A673 (cell line): ENCODE measurements at regions not wholly inside any gene's neighbourhood (a gene's known extent, or its start where the extent isn't known, plus 50 kb on each side); places are given as distances from the start of the nearest gene placed in this dataset.

Source experiments
- CTCF ChIP-seq: fragments of 300-800, 200-600 bp; sonication (generic); conservative IDR thresholded peaks from 2 replicates; pipeline ENCODE4 v1.5.1; 2017; ENCODE audit warnings: low read depth, mild to moderate bottlenecking, antibody characterized with exemption, low read length, moderate library complexity, mixed read lengths
- EZH2 ChIP-seq: fragments of 200-600 bp; sonication (generic); IDR thresholded peaks from 2 replicates; pipeline ENCODE4 v1.6.1; 2017; ENCODE audit warnings: borderline replicate concordance, low read depth, mild to moderate bottlenecking, mixed read lengths, antibody characterized with exemption, low read length; ENCODE audit not compliant: poor library complexity, severe bottlenecking

- TF ChIP-seq CTCF (no peak), EZH2 (no peak)
These were observed 474.3 kb downstream of the MID1IP1 start for GRCh38 chrX:39275500-39276068.
